Esophagus muscularis mucosa (tissue), 4 donors: ENCODE measurements at regions not wholly inside any gene's neighbourhood (a gene's known extent, or its start where the extent isn't known, plus 50 kb on each side); places are given as distances from the start of the nearest gene placed in this dataset.

Experiments
- CTCF ChIP-seq, 3 experiments: fragments of 200-600 bp in 2 of 3; fragments of 450-650 bp in 1 of 3; sonication (generic) in 2 of 3; IDR thresholded peaks; one replicate each; pipeline ENCODE4 v1.5.1; 2017 to 2019; ENCODE audit warnings: antibody characterized with exemption in 3 of 3, mild to moderate bottlenecking in 2 of 3, moderate library complexity in 1 of 3
- EP300 ChIP-seq: sonication (generic); formaldehyde crosslinking; IDR thresholded peaks from one replicate; pipeline ENCODE4 v1.6.1; 2017; ENCODE audit warnings: antibody characterized with exemption
- POLR2A ChIP-seq: fragments of 450-650 bp; IDR thresholded peaks from one replicate; pipeline ENCODE4 v1.6.1; 2017; ENCODE audit warnings: antibody characterized with exemption, moderate library complexity, mild to moderate bottlenecking, low read depth
- POLR2AphosphoS5 ChIP-seq, 2 donors: sonication (generic); formaldehyde crosslinking; IDR thresholded peaks; one replicate each; pipeline ENCODE4 v1.6.1; 2017; ENCODE audit warnings: antibody characterized with exemption in 2 of 2

GRCh38 chr12:94049718-94050117 lies 98.7 kb upstream of the PLXNC1 start:
- no peak for TF ChIP-seq CTCF (IDR thresholded peaks at IDR 0.05)
- no peak for TF ChIP-seq POLR2A
- no peak for TF ChIP-seq POLR2AphosphoS5 (IDR thresholded peaks at IDR 0.05)
- no peak for TF ChIP-seq EP300
